OCI-LY1 (cell line): ENCODE measurements at regions not wholly inside any gene's neighbourhood (a gene's known extent, or its start where the extent isn't known, plus 50 kb on each side); places are given as distances from the start of the nearest gene placed in this dataset.

Experiments used
- H2AFZ ChIP-seq: fragments of 200-600 bp; sonication (generic), shearing (Covaris generic); 2 replicates; pipeline ENCODE4 v1.6.0; 2014; ENCODE audit warnings: antibody characterized with exemption, mild to moderate bottlenecking, low read length
- H3F3A ChIP-seq: fragments of 200-600 bp; sonication (generic), shearing (Covaris generic); 2 replicates; pipeline ENCODE4 v1.6.0; 2014; ENCODE audit warnings: mild to moderate bottlenecking, antibody characterized with exemption, low read length, moderate library complexity; ENCODE audit not compliant: insufficient read depth
- H3K27ac ChIP-seq: fragments of 200-600 bp; sonication (generic); 2 replicates; pipeline ENCODE4 v1.5.1; 2014; ENCODE audit warnings: low read length, mixed run types, mild to moderate bottlenecking, low read depth; ENCODE audit not compliant: poor library complexity, severe bottlenecking
- H3K27me3 ChIP-seq: fragments of 200-600 bp; sonication (generic); 2 replicates; pipeline ENCODE4 v1.6.0; 2014; ENCODE audit warnings: antibody characterized with exemption, mild to moderate bottlenecking, low read length, moderate library complexity; ENCODE audit not compliant: insufficient read depth
- H3K36me3 ChIP-seq: fragments of 200-600 bp; sonication (generic); 2 replicates; pipeline ENCODE4 v1.6.1; 2014; ENCODE audit warnings: mild to moderate bottlenecking, antibody characterized with exemption, low read length, moderate library complexity, mixed read lengths; ENCODE audit not compliant: insufficient read depth
- H3K4me1 ChIP-seq: fragments of 200-600 bp; sonication (generic); 2 replicates; pipeline ENCODE4 v1.5.1; 2014; ENCODE audit warnings: mild to moderate bottlenecking, low read length, moderate library complexity; ENCODE audit not compliant: insufficient read depth, severe bottlenecking
- H3K4me2 ChIP-seq: fragments of 200-600 bp; sonication (generic), shearing (Covaris generic); 2 replicates; pipeline ENCODE4 v1.6.1; 2014; ENCODE audit warnings: low read length
- H3K4me3 ChIP-seq: fragments of 200-600 bp; sonication (generic); 2 replicates; pipeline ENCODE4 v1.5.1; 2014; ENCODE audit warnings: low read length, low read depth, mild to moderate bottlenecking, mixed read lengths; ENCODE audit not compliant: poor library complexity, severe bottlenecking
- H3K79me2 ChIP-seq: fragments of 200-600 bp; shearing (Covaris generic); 2 replicates; pipeline ENCODE4 v1.6.1; 2016; ENCODE audit warnings: mixed run types, low read length, mixed read lengths; ENCODE audit not compliant: insufficient read depth
- H3K9ac ChIP-seq: fragments of 200-600 bp; sonication (generic), shearing (Covaris generic); 2 replicates; pipeline ENCODE4 v1.6.1; 2014; ENCODE audit warnings: mild to moderate bottlenecking, low read length, mixed read lengths
- H3K9me2 ChIP-seq: fragments of 200-600 bp; sonication (generic), shearing (Covaris generic); 2 replicates; pipeline ENCODE4 v1.6.1; 2014; ENCODE audit warnings: low read depth, mild to moderate bottlenecking, low read length, mixed read lengths
- H3K9me3 ChIP-seq: fragments of 200-600 bp; shearing (Covaris generic); 2 replicates; pipeline ENCODE4 v1.6.1; 2014; ENCODE audit warnings: low read length, mixed read lengths
- H4K20me1 ChIP-seq: fragments of 200-600 bp; sonication (generic), shearing (Covaris generic); 2 replicates; pipeline ENCODE4 v1.6.0; 2016; ENCODE audit warnings: mild to moderate bottlenecking, low read length; ENCODE audit not compliant: insufficient read depth
- EZH2 ChIP-seq: fragments of 200-600 bp; sonication (generic), shearing (Covaris generic); IDR thresholded peaks from 2 replicates; pipeline ENCODE4 v1.8.0; 2017; ENCODE audit warnings: borderline replicate concordance, mixed run types, mild to moderate bottlenecking, antibody characterized with exemption, low read length, moderate library complexity, mixed read lengths
- TF ChIP-seq, protein P1 (sequence below): fragments of 200-600 bp; sonication (generic), shearing (Covaris generic); IDR thresholded peaks from 2 replicates; pipeline ENCODE4 v1.5.1; 2017; ENCODE audit warnings: mild to moderate bottlenecking, antibody characterized with exemption, low read length, moderate library complexity, mixed read lengths

DNA sequence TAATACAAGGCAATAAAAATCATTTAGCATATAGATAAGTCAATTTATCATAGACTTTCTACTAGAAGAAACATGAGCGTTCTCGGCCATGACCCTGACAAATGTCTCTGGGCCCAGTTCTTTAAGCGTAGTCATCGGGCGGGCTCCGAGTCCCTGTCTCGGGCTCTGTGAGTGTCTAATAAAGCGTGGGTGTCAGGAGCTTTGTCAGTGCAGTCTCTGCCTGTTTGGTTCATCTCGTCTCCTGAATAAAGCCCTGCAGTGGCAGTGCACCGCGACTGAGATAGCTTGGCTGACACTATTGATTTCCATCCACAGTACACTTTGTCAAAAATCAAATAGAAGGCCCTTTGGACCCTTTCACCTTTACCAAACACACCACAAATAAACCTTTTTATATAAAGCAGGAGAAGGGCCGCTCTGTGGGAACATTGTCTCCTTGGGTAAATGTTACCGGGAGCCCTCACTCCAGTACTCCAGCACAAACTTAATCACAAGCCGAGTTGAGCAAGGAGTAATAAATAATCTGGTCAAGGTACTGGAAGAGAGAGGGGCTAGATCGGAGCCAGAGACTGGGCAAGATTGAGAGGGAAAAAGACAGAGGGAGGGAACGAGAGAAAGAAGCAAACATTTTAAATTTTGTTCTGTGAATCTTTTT lies 368.2 kb upstream of the TSHZ3 start:
- Histone ChIP-seq H4K20me1 (no peaks in the 10 kb centered on the region), H3F3A (no peaks in the 10 kb centered on the region), H3K27ac (no peak overlapping the region), H3K27me3 (no peaks in the 10 kb centered on the region), H3K36me3 (no peaks in the 10 kb centered on the region), H2AFZ (no peak overlapping the region), H3K79me2 (no peaks in the 10 kb centered on the region), H3K4me3 (no peak overlapping the region), H3K9ac (no peak overlapping the region), H3K9me3 (no peaks in the 10 kb centered on the region), H3K9me2 (no peaks in the 10 kb centered on the region), H3K4me2 (no peak overlapping the region), H3K4me1 (no peaks in the 10 kb centered on the region)
- no peak for TF ChIP-seq EZH2
- TF ChIP-seq, protein P1, sequence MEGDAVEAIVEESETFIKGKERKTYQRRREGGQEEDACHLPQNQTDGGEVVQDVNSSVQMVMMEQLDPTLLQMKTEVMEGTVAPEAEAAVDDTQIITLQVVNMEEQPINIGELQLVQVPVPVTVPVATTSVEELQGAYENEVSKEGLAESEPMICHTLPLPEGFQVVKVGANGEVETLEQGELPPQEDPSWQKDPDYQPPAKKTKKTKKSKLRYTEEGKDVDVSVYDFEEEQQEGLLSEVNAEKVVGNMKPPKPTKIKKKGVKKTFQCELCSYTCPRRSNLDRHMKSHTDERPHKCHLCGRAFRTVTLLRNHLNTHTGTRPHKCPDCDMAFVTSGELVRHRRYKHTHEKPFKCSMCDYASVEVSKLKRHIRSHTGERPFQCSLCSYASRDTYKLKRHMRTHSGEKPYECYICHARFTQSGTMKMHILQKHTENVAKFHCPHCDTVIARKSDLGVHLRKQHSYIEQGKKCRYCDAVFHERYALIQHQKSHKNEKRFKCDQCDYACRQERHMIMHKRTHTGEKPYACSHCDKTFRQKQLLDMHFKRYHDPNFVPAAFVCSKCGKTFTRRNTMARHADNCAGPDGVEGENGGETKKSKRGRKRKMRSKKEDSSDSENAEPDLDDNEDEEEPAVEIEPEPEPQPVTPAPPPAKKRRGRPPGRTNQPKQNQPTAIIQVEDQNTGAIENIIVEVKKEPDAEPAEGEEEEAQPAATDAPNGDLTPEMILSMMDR: no peak

DNA sequence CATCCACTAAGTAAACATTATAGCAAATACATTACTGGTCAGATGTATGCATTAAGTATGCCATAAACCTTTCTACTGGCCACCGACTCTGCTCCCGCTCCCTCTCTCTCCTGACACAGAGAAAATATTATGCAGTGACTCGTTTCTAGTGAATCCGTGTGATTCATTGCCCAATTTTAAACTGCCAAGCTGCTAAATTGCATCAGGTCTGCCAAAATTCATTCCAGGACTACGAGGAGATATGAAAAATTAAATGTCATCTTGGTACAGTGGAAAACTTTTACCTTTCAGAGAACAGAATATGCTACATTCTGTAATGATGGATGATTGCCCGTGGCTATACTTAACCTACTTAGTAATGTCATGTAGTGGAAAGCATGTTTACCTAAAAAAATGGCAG lies 368.8 kb upstream of the TSHZ3 start:
- Histone ChIP-seq H3K79me2 (no peaks in the 10 kb centered on the region), H3K4me3 (no peak overlapping the region), H3K4me2 (no peak overlapping the region), H3K4me1 (no peaks in the 10 kb centered on the region), H3F3A (no peaks in the 10 kb centered on the region), H3K9me2 (no peaks in the 10 kb centered on the region), H3K27ac (no peak overlapping the region), H3K9me3 (no peaks in the 10 kb centered on the region), H3K27me3 (no peaks in the 10 kb centered on the region), H3K9ac (no peak overlapping the region), H4K20me1 (no peaks in the 10 kb centered on the region), H3K36me3 (no peaks in the 10 kb centered on the region), H2AFZ (no peak overlapping the region)
- TF ChIP-seq EZH2: no peak
- TF ChIP-seq, protein P1: no peak

DNA sequence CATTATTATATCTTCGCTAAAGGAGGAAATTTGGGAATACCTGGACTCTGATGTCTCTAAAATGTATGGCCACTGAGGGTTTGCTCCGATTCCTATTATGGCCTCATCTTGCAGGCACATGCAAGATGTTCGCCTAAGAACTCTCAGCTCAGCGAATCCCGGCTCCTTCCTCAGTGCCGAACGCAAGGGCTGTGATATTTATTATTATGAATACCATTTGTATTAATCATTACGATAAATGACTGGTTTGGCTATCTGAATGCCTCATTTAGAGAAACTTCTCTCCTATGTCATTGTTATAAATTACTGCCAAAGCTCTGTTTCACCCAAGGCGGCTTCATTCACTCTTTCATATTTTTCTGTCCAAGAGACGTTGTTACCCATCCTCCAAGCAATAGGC lies 369.7 kb upstream of the TSHZ3 start:
- H3K27me3 ChIP-seq: no peaks in the 10 kb centered on the region

More for the DNA sequence above, 369.7 kb upstream of the TSHZ3 start:
- H3K27ac ChIP-seq: no peak overlapping the region
- no peak overlapping the region for H3K4me2 ChIP-seq
- no peak overlapping the region for H3K4me3 ChIP-seq
- no peak overlapping the region for H3K9ac ChIP-seq
- H2AFZ ChIP-seq: no peak overlapping the region
- no peak for TF ChIP-seq EZH2
- TF ChIP-seq, protein P1: no peak
- no peaks in the 10 kb centered on the region for H3K4me1 ChIP-seq
- no peaks in the 10 kb centered on the region for H3K79me2 ChIP-seq
- no peaks in the 10 kb centered on the region for H4K20me1 ChIP-seq
- no peaks in the 10 kb centered on the region for H3F3A ChIP-seq
- no peaks in the 10 kb centered on the region for H3K9me3 ChIP-seq
- H3K36me3 ChIP-seq: no peaks in the 10 kb centered on the region
- no peaks in the 10 kb centered on the region for H3K9me2 ChIP-seq
